IMR-90 (cell line): ENCODE measurements at regions not wholly inside any gene's neighbourhood (a gene's known extent, or its start where the extent isn't known, plus 50 kb on each side); places are given as distances from the start of the nearest gene placed in this dataset.

Experiments used
- ATAC-seq: fragments of 200-7000 bp; cut with Tn5 transposase; 2 replicates; pipeline ENCODE4 v1.9.1; 2020; ENCODE audit warnings: low read depth, mild to moderate bottlenecking, moderate library complexity
- BruUV-seq: library from RNA; stranded (reverse); fragments of 400-500 nt; replicated peaks from 2 replicates; lab custom pipeline; 2021; lab: Mats Ljungman, UMichigan
- CTCF ChIA-PET: fragments of 300-600 bp; formaldehyde crosslinking; extraction: SDS; loops from one replicate; lab custom pipeline; 2021; ENCODE audit warnings: antibody characterized with exemption; lab: Yijun Ruan, JAX
- POLR2A ChIA-PET: fragments of 300-600 bp; sonication (Branson Sonifier 250); formaldehyde crosslinking; loops from one replicate; lab custom pipeline; 2022; ENCODE audit warnings: antibody characterized with exemption; ENCODE audit not compliant: unreplicated experiment; lab: Charles Lee
- DNase-seq: peaks from one replicate; pipeline ENCODE4 v3.0.0; 2013
- H2AFZ ChIP-seq: replicated peaks from 2 replicates; pipeline ENCODE3; 2013; ENCODE audit warnings: low read length, mild to moderate bottlenecking; ENCODE audit not compliant: poor library complexity
- H2AK5ac ChIP-seq: 2 replicates; pipeline ENCODE4 v1.6.1; 2013; ENCODE audit warnings: low read depth, low read length, inconsistent platforms
- H2AK9ac ChIP-seq: replicated peaks from 2 replicates; pipeline ENCODE3; 2013; ENCODE audit warnings: mild to moderate bottlenecking, low read depth, low read length, moderate library complexity; ENCODE audit not compliant: poor library complexity
- H2BK120ac ChIP-seq: 2 replicates; pipeline ENCODE4 v1.6.1; 2013; ENCODE audit warnings: low read depth, low read length, inconsistent platforms
- H2BK15ac ChIP-seq: 3 replicates; pipeline ENCODE4 v1.6.1; 2013; ENCODE audit warnings: low read depth, low read length, inconsistent platforms
- H2BK20ac ChIP-seq: 2 replicates; pipeline ENCODE4 v1.6.1; 2013; ENCODE audit warnings: low read depth, mild to moderate bottlenecking, inconsistent platforms, low read length, moderate library complexity
- H2BK5ac ChIP-seq: 2 replicates; pipeline ENCODE4 v1.6.1; 2013; ENCODE audit warnings: mild to moderate bottlenecking, low read depth, low read length, inconsistent platforms; ENCODE audit not compliant: poor library complexity, severe bottlenecking
- H3K14ac ChIP-seq: replicated peaks from 2 replicates; pipeline ENCODE4 v1.6.1; 2013; ENCODE audit warnings: low read depth, low read length, inconsistent platforms
- H3K18ac ChIP-seq: 2 replicates; pipeline ENCODE4 v1.6.1; 2013; ENCODE audit warnings: low read depth, low read length, control low read depth
- H3K23ac ChIP-seq: 2 replicates; pipeline ENCODE4 v1.6.1; 2013; ENCODE audit warnings: low read depth, low read length, inconsistent platforms
- H3K27ac ChIP-seq: 2 replicates; pipeline ENCODE4 v1.5.1; 2013; ENCODE audit warnings: mild to moderate bottlenecking, control low read depth, low read length; ENCODE audit not compliant: insufficient read depth
- H3K27me3 ChIP-seq: 2 replicates; pipeline ENCODE4 v1.6.1; 2013; ENCODE audit warnings: low read length; ENCODE audit not compliant: control insufficient read depth, insufficient read depth
- H3K36me3 ChIP-seq: 2 replicates; pipeline ENCODE4 v1.6.1; 2013; ENCODE audit warnings: low read length, mixed read lengths; ENCODE audit not compliant: control insufficient read depth, insufficient read depth
- H3K4ac ChIP-seq: 2 replicates; pipeline ENCODE4 v1.6.1; 2013; ENCODE audit warnings: low read depth, low read length, inconsistent platforms
- H3K4me1 ChIP-seq: 2 replicates; pipeline ENCODE4 v1.6.1; 2013; ENCODE audit warnings: low read length, mixed read lengths; ENCODE audit not compliant: control insufficient read depth, insufficient read depth
- H3K4me2 ChIP-seq: 2 replicates; pipeline ENCODE4 v1.6.1; 2013; ENCODE audit warnings: low read depth, mild to moderate bottlenecking, control low read depth, low read length, moderate library complexity
- H3K4me3 ChIP-seq: 2 replicates; pipeline ENCODE4 v1.5.1; 2013; ENCODE audit warnings: low read depth, mild to moderate bottlenecking, control low read depth, low read length, moderate library complexity; ENCODE audit not compliant: insufficient read depth
- H3K56ac ChIP-seq: 2 replicates; pipeline ENCODE4 v1.6.1; 2013; ENCODE audit warnings: low read length, inconsistent platforms; ENCODE audit not compliant: insufficient read depth; ENCODE audit errors: extremely low read depth
- H3K79me1 ChIP-seq, 2 experiments: 2 replicates each; pipeline ENCODE4 v1.6.1; 2013; ENCODE audit warnings: low read length in 2 of 2, inconsistent platforms in 1 of 2, low read depth in 1 of 2
- H3K9ac ChIP-seq: 2 replicates; pipeline ENCODE4 v1.6.1; 2013; ENCODE audit warnings: low read depth, low read length, control low read depth
- H3K9me1 ChIP-seq: 2 replicates; pipeline ENCODE4 v1.6.1; 2013; ENCODE audit warnings: low read length, inconsistent platforms; ENCODE audit not compliant: insufficient read depth
- H3K9me3 ChIP-seq: 2 replicates; pipeline ENCODE4 v1.6.1; 2013; ENCODE audit warnings: low read length; ENCODE audit not compliant: control insufficient read depth, insufficient read depth
- H4K20me1 ChIP-seq: 2 replicates; pipeline ENCODE4 v1.6.1; 2013; ENCODE audit warnings: low read length, inconsistent platforms; ENCODE audit not compliant: insufficient read depth
- H4K5ac ChIP-seq: 2 replicates; pipeline ENCODE4 v1.6.1; 2013; ENCODE audit warnings: mild to moderate bottlenecking, low read depth, low read length, control low read depth
- H4K8ac ChIP-seq, 2 experiments: 2 replicates each; pipeline ENCODE4 v1.6.1; 2013; ENCODE audit warnings: low read depth in 2 of 2, low read length in 2 of 2, control low read depth in 1 of 2, inconsistent platforms in 1 of 2
- H4K91ac ChIP-seq: 2 replicates; pipeline ENCODE4 v1.6.1; 2013; ENCODE audit warnings: low read depth, low read length, inconsistent platforms; ENCODE audit not compliant: insufficient read depth
- BHLHE40 ChIP-seq: fragments of 150-350 bp; IDR thresholded peaks from 2 replicates; pipeline ENCODE4 v1.6.1; 2016; ENCODE audit warnings: mild to moderate bottlenecking, low read depth, low read length
- CEBPB ChIP-seq: IDR thresholded peaks from 2 replicates; pipeline ENCODE4 v1.6.1; 2012; ENCODE audit warnings: low read depth, low read length, improper control_type of control experiment
- CHD1 ChIP-seq: IDR thresholded peaks from 2 replicates; pipeline ENCODE4 v1.6.1; 2012; ENCODE audit warnings: low read depth, low read length, improper control_type of control experiment
- FOS ChIP-seq: fragments of 150-350 bp; IDR thresholded peaks from 2 replicates; pipeline ENCODE4 v1.6.1; 2016; ENCODE audit warnings: low read depth, low read length
- MAFK ChIP-seq: IDR thresholded peaks from 2 replicates; pipeline ENCODE4 v1.6.1; 2012; ENCODE audit warnings: low read depth, low read length, improper control_type of control experiment
- MAZ ChIP-seq: IDR thresholded peaks from 2 replicates; pipeline ENCODE4 v1.6.1; 2012; ENCODE audit warnings: low read depth, mild to moderate bottlenecking, low read length, improper control_type of control experiment, moderate library complexity, borderline replicate concordance
- MXI1 ChIP-seq: IDR thresholded peaks from 2 replicates; pipeline ENCODE4 v1.6.1; 2012; ENCODE audit warnings: low read depth, mild to moderate bottlenecking, low read length, moderate library complexity, borderline replicate concordance
- NFE2L2 ChIP-seq: fragments of 150-350 bp; IDR thresholded peaks from 2 replicates; pipeline ENCODE4 v1.6.1; 2016; ENCODE audit warnings: low read depth, mild to moderate bottlenecking, low read length
- POLR2A ChIP-seq: IDR thresholded peaks from 2 replicates; pipeline ENCODE4 v1.6.1; 2012; ENCODE audit warnings: mild to moderate bottlenecking, low read depth, low read length
- RAD21 ChIP-seq: IDR thresholded peaks from 2 replicates; pipeline ENCODE4 v1.6.1; 2012; ENCODE audit warnings: low read length, improper control_type of control experiment
- RCOR1 ChIP-seq: IDR thresholded peaks from 2 replicates; pipeline ENCODE4 v1.6.1; 2012; ENCODE audit warnings: mild to moderate bottlenecking, low read length, improper control_type of control experiment; ENCODE audit not compliant: insufficient replicate concordance
- RFX5 ChIP-seq: IDR thresholded peaks from 2 replicates; pipeline ENCODE4 v1.8.0; 2012; ENCODE audit warnings: low read depth, mild to moderate bottlenecking, low read length, moderate library complexity
- SMC3 ChIP-seq: fragments of 150-350 bp; IDR thresholded peaks from 2 replicates; pipeline ENCODE4 v1.6.1; 2016; ENCODE audit warnings: low read depth, mild to moderate bottlenecking, antibody characterized with exemption, low read length, moderate library complexity
- WGBS, 2 experiments: methylation state at CpG; one replicate each; pipeline versions ENCODE4 v1.1.5 to v1.1.7; 2013; ENCODE audit warnings: missing lambda C conversion rate in 2 of 2; ENCODE audit not compliant: insufficient read length in 1 of 2; ENCODE audit errors: extremely low coverage in 2 of 2; 5-methylcytosine and 5-hydroxymethylcytosine counted together
- dilution Hi-C: fragments of 300-500 bp; cut with HindIII; formaldehyde crosslinking; loops from one replicate; pipeline ENCODE4 v1.14.3; 2018; ENCODE audit warnings: low sequenced_read_pairs; ENCODE audit not compliant: unreplicated experiment
- in situ Hi-C: fragments of 300-500 bp; cut with MboI; formaldehyde crosslinking; loops from 3 replicates; pipeline ENCODE4 v1.14.3; 2019; ENCODE audit warnings: low sequenced_read_pairs, inconsistent platforms, mixed read lengths
- intact Hi-C: fragments of 100-400 bp; cut with micrococcal nuclease; formaldehyde crosslinking; loops from 2 replicates; pipeline ENCODE4 v1.10.0; 2022
- TF ChIP-seq, protein P1 (sequence below): conservative IDR thresholded peaks from 2 replicates; pipeline ENCODE4 v1.5.1; 2012; ENCODE audit warnings: mild to moderate bottlenecking, low read depth, low read length, improper control_type of control experiment
- TF ChIP-seq, protein P2 (sequence below): fragments of 150-350 bp; IDR thresholded peaks from 2 replicates; pipeline ENCODE4 v1.6.1; 2017; ENCODE audit warnings: mild to moderate bottlenecking, antibody characterized with exemption, low read length, low read depth
- TF ChIP-seq, protein P3 (sequence below): fragments of 150-350 bp; IDR thresholded peaks from 2 replicates; pipeline ENCODE4 v1.6.1; 2016; ENCODE audit warnings: low read depth, mild to moderate bottlenecking, low read length, moderate library complexity, borderline replicate concordance

GRCh38 chr3:26425076-26425475 is 197.5 kb upstream of the LRRC3B start:
- no peak overlapping the region for H3K4me3 ChIP-seq
- H4K5ac ChIP-seq: no peak overlapping the region
- no peak overlapping the region for H3K9ac ChIP-seq
- DNase-seq (no peak), ATAC-seq (no peak)
- H3K27ac ChIP-seq: no peak overlapping the region
- H4K8ac ChIP-seq: no peak overlapping the region
- H3K27me3 ChIP-seq: no peaks in the 10 kb centered on the region
- H3K9me3 ChIP-seq: no peaks in the 10 kb centered on the region
- H2AFZ ChIP-seq: no peak overlapping the region
- H3K9me1 ChIP-seq: no peaks in the 10 kb centered on the region
- no peak overlapping the region for H2BK5ac ChIP-seq
- no peaks in the 10 kb centered on the region for H3K79me1 ChIP-seq
- H2AK9ac ChIP-seq: no peak overlapping the region
- no peak overlapping the region for H3K14ac ChIP-seq
- dilution Hi-C loops: no loop called here
- H2BK15ac ChIP-seq: no peak overlapping the region
- no peak overlapping the region for H2BK20ac ChIP-seq
- no peaks in the 10 kb centered on the region for H4K20me1 ChIP-seq
- intact Hi-C loops: no loop called here
- no TSS peak for BruUV-seq
- H3K4me1 ChIP-seq: no peaks in the 10 kb centered on the region
- no peak overlapping the region for H3K56ac ChIP-seq
- no peak overlapping the region for H4K91ac ChIP-seq
- CTCF ChIA-PET: no interaction called here
- no peak overlapping the region for H3K4ac ChIP-seq
- no peaks in the 10 kb centered on the region for H3K36me3 ChIP-seq
- no peak overlapping the region for H2AK5ac ChIP-seq
- H3K4me2 ChIP-seq: no peak overlapping the region
- TF ChIP-seq BHLHE40 (no peak), SMC3 (no peak), RAD21 (no peak), MAZ (no peak), MXI1 (no peak), POLR2A (no peak), CEBPB (no peak), MAFK (no peak), CHD1 (no peak), NFE2L2 (no peak), RCOR1 (no peak), FOS (no peak), RFX5 (no peak)
- TF ChIP-seq, protein P1, sequence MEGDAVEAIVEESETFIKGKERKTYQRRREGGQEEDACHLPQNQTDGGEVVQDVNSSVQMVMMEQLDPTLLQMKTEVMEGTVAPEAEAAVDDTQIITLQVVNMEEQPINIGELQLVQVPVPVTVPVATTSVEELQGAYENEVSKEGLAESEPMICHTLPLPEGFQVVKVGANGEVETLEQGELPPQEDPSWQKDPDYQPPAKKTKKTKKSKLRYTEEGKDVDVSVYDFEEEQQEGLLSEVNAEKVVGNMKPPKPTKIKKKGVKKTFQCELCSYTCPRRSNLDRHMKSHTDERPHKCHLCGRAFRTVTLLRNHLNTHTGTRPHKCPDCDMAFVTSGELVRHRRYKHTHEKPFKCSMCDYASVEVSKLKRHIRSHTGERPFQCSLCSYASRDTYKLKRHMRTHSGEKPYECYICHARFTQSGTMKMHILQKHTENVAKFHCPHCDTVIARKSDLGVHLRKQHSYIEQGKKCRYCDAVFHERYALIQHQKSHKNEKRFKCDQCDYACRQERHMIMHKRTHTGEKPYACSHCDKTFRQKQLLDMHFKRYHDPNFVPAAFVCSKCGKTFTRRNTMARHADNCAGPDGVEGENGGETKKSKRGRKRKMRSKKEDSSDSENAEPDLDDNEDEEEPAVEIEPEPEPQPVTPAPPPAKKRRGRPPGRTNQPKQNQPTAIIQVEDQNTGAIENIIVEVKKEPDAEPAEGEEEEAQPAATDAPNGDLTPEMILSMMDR: no peak
- TF ChIP-seq, protein P2, sequence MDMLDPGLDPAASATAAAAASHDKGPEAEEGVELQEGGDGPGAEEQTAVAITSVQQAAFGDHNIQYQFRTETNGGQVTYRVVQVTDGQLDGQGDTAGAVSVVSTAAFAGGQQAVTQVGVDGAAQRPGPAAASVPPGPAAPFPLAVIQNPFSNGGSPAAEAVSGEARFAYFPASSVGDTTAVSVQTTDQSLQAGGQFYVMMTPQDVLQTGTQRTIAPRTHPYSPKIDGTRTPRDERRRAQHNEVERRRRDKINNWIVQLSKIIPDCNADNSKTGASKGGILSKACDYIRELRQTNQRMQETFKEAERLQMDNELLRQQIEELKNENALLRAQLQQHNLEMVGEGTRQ: no peak
- TF ChIP-seq, protein P3, sequence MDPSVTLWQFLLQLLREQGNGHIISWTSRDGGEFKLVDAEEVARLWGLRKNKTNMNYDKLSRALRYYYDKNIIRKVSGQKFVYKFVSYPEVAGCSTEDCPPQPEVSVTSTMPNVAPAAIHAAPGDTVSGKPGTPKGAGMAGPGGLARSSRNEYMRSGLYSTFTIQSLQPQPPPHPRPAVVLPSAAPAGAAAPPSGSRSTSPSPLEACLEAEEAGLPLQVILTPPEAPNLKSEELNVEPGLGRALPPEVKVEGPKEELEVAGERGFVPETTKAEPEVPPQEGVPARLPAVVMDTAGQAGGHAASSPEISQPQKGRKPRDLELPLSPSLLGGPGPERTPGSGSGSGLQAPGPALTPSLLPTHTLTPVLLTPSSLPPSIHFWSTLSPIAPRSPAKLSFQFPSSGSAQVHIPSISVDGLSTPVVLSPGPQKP: no peak
- WGBS, 2 experiments: no CpG with 5 or more reads among the region's 3 CpGs
- no peak overlapping the region for H3K23ac ChIP-seq
- H3K18ac ChIP-seq: no peak overlapping the region
- H2BK120ac ChIP-seq: no peak overlapping the region
- POLR2A ChIA-PET: no interaction called here
- in situ Hi-C loops: no loop called here
